ELR (cell line): ENCODE measurements at regions not wholly inside any gene's neighbourhood (a gene's known extent, or its start where the extent isn't known, plus 50 kb on each side); places are given as distances from the start of the nearest gene placed in this dataset.

ENCODE experiments used
- DNase-seq: peaks from one replicate; pipeline ENCODE4 v3.0.0-alpha.2; 2015; ENCODE audit warnings: low read depth

- DNase-seq, result no peak
These were observed 144.4 kb upstream of the ARGLU1 start for GRCh38 chr13:106712381-106712780.

GRCh38 chr13:106710266-106710665 lies 142.3 kb upstream of the ARGLU1 start:
- DNase-seq, result no peak

- DNase-seq, result no peak
These were observed 141.6 kb upstream of the ARGLU1 start for GRCh38 chr13:106709522-106709921.

GRCh38 chr13:106702505-106702904 lies 134.6 kb upstream of the ARGLU1 start:
- no peak for DNase-seq

- no peak for DNase-seq
These were observed 133.9 kb upstream of the ARGLU1 start for GRCh38 chr13:106701771-106702341.

- DNase-seq, result no peak
These were observed 132.5 kb upstream of the ARGLU1 start for GRCh38 chr13:106700439-106700838.

GRCh38 chr13:106700007-106700406 lies 132.1 kb upstream of the ARGLU1 start:
- DNase-seq, result no peak

GRCh38 chr13:106699311-106699710 lies 131.4 kb upstream of the ARGLU1 start:
- no peak for DNase-seq

GRCh38 chr13:106696719-106697118 lies 128.8 kb upstream of the ARGLU1 start:
- no peak for DNase-seq

- no peak for DNase-seq
These were observed 128.2 kb upstream of the ARGLU1 start for GRCh38 chr13:106696140-106696539.

GRCh38 chr13:106695139-106695538 lies 127.2 kb upstream of the ARGLU1 start:
- no peak for DNase-seq

- no peak for DNase-seq
These were observed 123.9 kb upstream of the ARGLU1 start for GRCh38 chr13:106691861-106692260.

GRCh38 chr13:106691341-106691740 lies 123.4 kb upstream of the ARGLU1 start:
- no peak for DNase-seq

GRCh38 chr13:106690779-106691178 lies 122.8 kb upstream of the ARGLU1 start:
- no peak for DNase-seq

- DNase-seq, result no peak
These were observed 122.0 kb upstream of the ARGLU1 start for GRCh38 chr13:106689906-106690305.

GRCh38 chr13:106688940-106689339 lies 121.0 kb upstream of the ARGLU1 start:
- no peak for DNase-seq

- no peak for DNase-seq
These were observed 118.2 kb upstream of the ARGLU1 start for GRCh38 chr13:106686163-106686562.

- no peak for DNase-seq
These were observed 117.2 kb upstream of the ARGLU1 start for GRCh38 chr13:106685143-106685542.

- DNase-seq, result no peak
These were observed 116.0 kb upstream of the ARGLU1 start for GRCh38 chr13:106683918-106684317.

- DNase-seq, result no peak
These were observed 115.2 kb upstream of the ARGLU1 start for GRCh38 chr13:106683179-106683578.

- no peak for DNase-seq
These were observed 114.1 kb upstream of the ARGLU1 start for GRCh38 chr13:106681997-106682396.

GRCh38 chr13:106681536-106681935 lies 113.6 kb upstream of the ARGLU1 start:
- DNase-seq, result no peak

GRCh38 chr13:106680796-106681472 lies 113.0 kb upstream of the ARGLU1 start:
- no peak for DNase-seq
